Spleen (tissue), 11 donors: ENCODE measurements at regions not wholly inside any gene's neighbourhood (a gene's known extent, or its start where the extent isn't known, plus 50 kb on each side); places are given as distances from the start of the nearest gene placed in this dataset.

ENCODE experiments used
- DNase-seq: peaks from one replicate; pipeline ENCODE4 v3.0.0-alpha.2; 2020
- H3K27ac ChIP-seq, 8 donors: fragments of 200-600 bp; sonication (generic) in 7 of 8; 1 replicate in 4 of 8; 2 replicates in 4 of 8; pipeline versions ENCODE4 v1.5.0 to v1.8.0; 2016 to 2021; ENCODE audit warnings: inconsistent platforms in 4 of 8, mild to moderate bottlenecking in 4 of 8, moderate library complexity in 1 of 8
- H3K27me3 ChIP-seq, 7 donors: fragments of 200-600 bp; sonication (generic) in 6 of 7; replicated peaks in 1 of 7; 1 replicate in 4 of 7; 2 replicates in 3 of 7; pipeline versions ENCODE4 v1.5.0 to v1.8.0; 2016 to 2021; ENCODE audit warnings: inconsistent platforms in 3 of 7, mild to moderate bottlenecking in 1 of 7
- H3K36me3 ChIP-seq, 6 donors: fragments of 200-600 bp; sonication (generic) in 5 of 6; 1 replicate in 4 of 6; 2 replicates in 2 of 6; pipeline versions ENCODE4 v1.5.0 to v1.8.0; 2016 to 2021; ENCODE audit warnings: inconsistent platforms in 2 of 6
- H3K4me1 ChIP-seq, 6 donors: fragments of 200-600 bp; sonication (generic) in 5 of 6; 1 replicate in 3 of 6; 2 replicates in 3 of 6; pipeline versions ENCODE4 v1.5.0 to v1.8.0; 2016 to 2021; ENCODE audit warnings: inconsistent platforms in 3 of 6
- H3K4me3 ChIP-seq, 8 donors: fragments of 200-600 bp; sonication (generic) in 7 of 8; 1 replicate in 4 of 8; 2 replicates in 4 of 8; pipeline versions ENCODE4 v1.5.0 to v1.8.0; 2016 to 2021; ENCODE audit warnings: inconsistent platforms in 4 of 8, mild to moderate bottlenecking in 4 of 8, moderate library complexity in 2 of 8
- H3K9me3 ChIP-seq, 8 donors: fragments of 200-600 bp; sonication (generic) in 7 of 8; 1 replicate in 4 of 8; 2 replicates in 4 of 8; pipeline versions ENCODE4 v1.5.0 to v1.8.0; 2016 to 2021; ENCODE audit warnings: inconsistent platforms in 4 of 8
- CTCF ChIP-seq, 11 experiments: fragments of 200-600 bp in 7 of 11; fragments of 450-650 bp in 4 of 11; sonication (generic) in 4 of 11; IDR thresholded peaks in 8 of 11; conservative IDR thresholded peaks in 3 of 11; 1 replicate in 7 of 11; 2 replicates in 4 of 11; pipeline versions ENCODE4 v1.4.0 to v1.8.0; 2016 to 2021; ENCODE audit warnings: antibody characterized with exemption in 11 of 11, inconsistent platforms in 4 of 11, mild to moderate bottlenecking in 1 of 11
- POLR2A ChIP-seq, 3 donors: fragments of 450-650 bp; IDR thresholded peaks; one replicate each; pipeline ENCODE4 v1.5.1; 2017; ENCODE audit warnings: antibody characterized with exemption in 3 of 3, mild to moderate bottlenecking in 1 of 3
- POLR2AphosphoS5 ChIP-seq, 3 donors: sonication (generic); formaldehyde crosslinking; IDR thresholded peaks; one replicate each; pipeline ENCODE4 v1.5.1; 2017; ENCODE audit warnings: antibody characterized with exemption in 3 of 3
- WGBS, 5 donors: extraction: QIAGEN DNeasy Blood & Tissue Kit in 3 of 5; methylation state at CpG; one replicate each; pipeline versions ENCODE4 v1.1.5 to v1.1.7; 2013 to 2018; 5-methylcytosine and 5-hydroxymethylcytosine counted together
- intact Hi-C: fragments of 100-400 bp; cut with DNase I; formaldehyde crosslinking; loops from one replicate; pipeline ENCODE4 v1.15.0; 2023; ENCODE audit warnings: low total_unique reads
- donor health status: healthy with polysubstance abuse.
- donor health status: DM: no; HTN: no; CAD: no; lungs with moderate emphysema.
- donor health status: DM: no; HTN: no; CAD: no.
- donor health status: Bipolar disorder and iron deficiency.
- donor health status: healthy.
- donor health status: DM: no; HTN: no; CAD: no.
- donor health status: DM: yes; HTN: yes; CAD: no.

GRCh38 chr5:51517838-51518237, 134.6 kb downstream of the ISL1 start:
- Histone ChIP-seq H3K27me3 (no peaks in the 10 kb centered on the region), H3K9me3 (peaks cover 0 to 2% (median 0%) of the 10 kb centered on the region in 8 donors), H3K36me3 (no peaks in the 10 kb centered on the region), H3K4me1 (no peaks in the 10 kb centered on the region), H3K27ac (no peak overlapping the region), H3K4me3 (no peak overlapping the region)
- 33 to 64% (median 53%) methylated on average over 1 of the region's 1 CpG for WGBS, 5 donors
- intact Hi-C loops: no loop called here
- DNase-seq: no peak
- TF ChIP-seq CTCF (IDR thresholded peaks at IDR 0.05 in 8 of 11, conservative IDR thresholded peaks at IDR 0.05 in 3 of 11): no peak
- no peak for TF ChIP-seq POLR2A (IDR thresholded peaks at IDR 0.05)
- no peak for TF ChIP-seq POLR2AphosphoS5 (IDR thresholded peaks at IDR 0.05)

GRCh38 chr5:51518607-51519006, 135.4 kb downstream of the ISL1 start:
- no peaks in the 10 kb centered on the region for H3K36me3 ChIP-seq
- no peaks in the 10 kb centered on the region for H3K27me3 ChIP-seq
- H3K9me3 ChIP-seq: no peaks in the 10 kb centered on the region
- WGBS, 5 donors: 25 to 36% (median 32%) methylated on average over 5 of the region's 5 CpGs
- TF ChIP-seq POLR2AphosphoS5 (IDR thresholded peaks at IDR 0.05) (no peak), POLR2A (IDR thresholded peaks at IDR 0.05) (no peak), CTCF (IDR thresholded peaks at IDR 0.05 in 8 of 11, conservative IDR thresholded peaks at IDR 0.05 in 3 of 11) (no peak)
- intact Hi-C loops: no loop called here
- no peak overlapping the region for H3K4me3 ChIP-seq
- no peaks in the 10 kb centered on the region for H3K4me1 ChIP-seq
- DNase-seq: no peak
- H3K27ac ChIP-seq: no peak overlapping the region

GRCh38 chr5:51521583-51521982, 138.3 kb downstream of the ISL1 start:
- TF ChIP-seq CTCF (IDR thresholded peaks at IDR 0.05 in 8 of 11, conservative IDR thresholded peaks at IDR 0.05 in 3 of 11) (no peak), POLR2AphosphoS5 (IDR thresholded peaks at IDR 0.05) (no peak), POLR2A (IDR thresholded peaks at IDR 0.05) (no peak)
- Histone ChIP-seq H3K4me3 (no peak overlapping the region), H3K4me1 (no peaks in the 10 kb centered on the region), H3K27me3 (no peaks in the 10 kb centered on the region), H3K27ac (no peak overlapping the region), H3K9me3 (no peaks in the 10 kb centered on the region), H3K36me3 (no peaks in the 10 kb centered on the region)
- DNase-seq: no peak
- intact Hi-C loops: no loop called here
- WGBS, 5 donors: 74 to 91% (median 87%) methylated on average over 5 of the region's 5 CpGs

- intact Hi-C loops: no loop called here
- H3K4me3 ChIP-seq: no peak overlapping the region
These were observed 156.0 kb downstream of the ISL1 start for GRCh38 chr5:51539232-51539631.

More at GRCh38 chr5:51539232-51539631, 156.0 kb downstream of the ISL1 start:
- 85 to 96% (median 93%) methylated on average over 2 of the region's 2 CpGs for WGBS, 5 donors
- Histone ChIP-seq H3K4me1 (no peaks in the 10 kb centered on the region), H3K27ac (no peak overlapping the region), H3K9me3 (peaks cover 4 to 27% (median 24%) of the 10 kb centered on the region in 8 donors), H3K36me3 (no peaks in the 10 kb centered on the region), H3K27me3 (no peaks in the 10 kb centered on the region)
- DNase-seq: no peak
- TF ChIP-seq CTCF (IDR thresholded peaks at IDR 0.05 in 8 of 11, conservative IDR thresholded peaks at IDR 0.05 in 3 of 11) (no peak), POLR2A (IDR thresholded peaks at IDR 0.05) (no peak), POLR2AphosphoS5 (IDR thresholded peaks at IDR 0.05) (no peak)
